Neural cell (in vitro differentiated cells): ENCODE measurements at regions not wholly inside any gene's neighbourhood (a gene's known extent, or its start where the extent isn't known, plus 50 kb on each side); places are given as distances from the start of the nearest gene placed in this dataset.

Experiments used
- H2AFZ ChIP-seq: fragments of 200-600, 300-800 bp; sonication (generic), shearing (Covaris generic); 2 replicates; pipeline ENCODE4 v1.6.0; 2014; ENCODE audit warnings: low read depth, mild to moderate bottlenecking, antibody characterized with exemption, low read length, moderate library complexity
- H3F3A ChIP-seq: fragments of 200-600 bp; shearing (Covaris generic); 2 replicates; pipeline ENCODE4 v1.6.1; 2016; ENCODE audit warnings: mild to moderate bottlenecking, moderate library complexity, mixed read lengths, antibody characterized with exemption, low read length; ENCODE audit not compliant: insufficient read depth, poor library complexity, severe bottlenecking
- H3K27ac ChIP-seq: fragments of 200-600, 300-800 bp; sonication (generic), shearing (Covaris generic); 2 replicates; pipeline ENCODE4 v1.5.1; 2014; ENCODE audit warnings: mild to moderate bottlenecking, low read length, moderate library complexity
- H3K27me3 ChIP-seq: fragments of 300-800, 200-600 bp; sonication (generic), shearing (Covaris generic); 2 replicates; pipeline ENCODE4 v1.6.0; 2014; ENCODE audit warnings: mild to moderate bottlenecking, low read depth, low read length, moderate library complexity; ENCODE audit not compliant: insufficient read depth
- H3K36me3 ChIP-seq: fragments of 300-800, 200-600 bp; sonication (generic), shearing (Covaris generic); 2 replicates; pipeline ENCODE4 v1.5.1; 2014; ENCODE audit warnings: mild to moderate bottlenecking, antibody characterized with exemption, low read length, moderate library complexity; ENCODE audit not compliant: insufficient read depth
- H3K4me2 ChIP-seq: fragments of 300-800, 200-600 bp; sonication (generic), shearing (Covaris generic); 2 replicates; pipeline ENCODE4 v1.6.0; 2014; ENCODE audit warnings: mild to moderate bottlenecking, low read length
- H3K4me3 ChIP-seq: fragments of 300-800, 200-600 bp; sonication (generic), shearing (Covaris generic); 2 replicates; pipeline ENCODE4 v1.5.1; 2014; ENCODE audit warnings: mild to moderate bottlenecking, low read length, moderate library complexity
- H3K79me2 ChIP-seq: fragments of 200-600 bp; shearing (Covaris generic); replicated peaks from 2 replicates; pipeline ENCODE4 v1.6.0; 2014; ENCODE audit warnings: mild to moderate bottlenecking, low read length, moderate library complexity; ENCODE audit not compliant: insufficient read depth
- H3K9ac ChIP-seq: fragments of 300-800, 200-600 bp; sonication (generic), shearing (Covaris generic); 2 replicates; pipeline ENCODE4 v1.6.1; 2016; ENCODE audit warnings: mild to moderate bottlenecking, low read length, mixed read lengths
- H3K9me2 ChIP-seq: fragments of 200-600 bp; shearing (Covaris generic); 2 replicates; pipeline ENCODE4 v1.6.1; 2016; ENCODE audit warnings: mild to moderate bottlenecking, low read length, mixed read lengths; ENCODE audit not compliant: insufficient read depth
- H3K9me3 ChIP-seq: fragments of 200-600, 300-800 bp; sonication (generic), shearing (Covaris generic); 2 replicates; pipeline ENCODE4 v1.6.1; 2016; ENCODE audit warnings: mild to moderate bottlenecking, mixed run types, low read length, moderate library complexity, mixed read lengths
- H4K20me1 ChIP-seq: fragments of 200-600 bp; shearing (Covaris generic); 2 replicates; pipeline ENCODE4 v1.6.1; 2016; ENCODE audit warnings: mild to moderate bottlenecking, mixed run types; ENCODE audit not compliant: insufficient read depth
- EP300 ChIP-seq: fragments of 450-650 bp; conservative IDR thresholded peaks from 2 replicates; pipeline ENCODE4 v1.6.1; 2014; ENCODE audit warnings: antibody characterized with exemption, mild to moderate bottlenecking, moderate library complexity; ENCODE audit not compliant: poor library complexity, severe bottlenecking
- EZH2 ChIP-seq: fragments of 200-600, 300-800 bp; shearing (Covaris generic), sonication (generic); IDR thresholded peaks from 2 replicates; pipeline ENCODE4 v1.6.1; 2014; ENCODE audit warnings: antibody characterized with exemption, low read length, borderline replicate concordance, mild to moderate bottlenecking; ENCODE audit not compliant: insufficient read depth, poor library complexity, severe bottlenecking
- MXI1 ChIP-seq: fragments of 450-650 bp; conservative IDR thresholded peaks from 2 replicates; pipeline ENCODE4 v1.6.1; 2014; ENCODE audit warnings: antibody characterized with exemption, mild to moderate bottlenecking; ENCODE audit not compliant: poor library complexity, severe bottlenecking
- POLR2AphosphoS5 ChIP-seq: IDR thresholded peaks from 2 replicates; pipeline ENCODE4 v1.6.1; 2012
- RAD21 ChIP-seq: fragments of 450-650 bp; conservative IDR thresholded peaks from 2 replicates; pipeline ENCODE4 v1.6.1; 2014; ENCODE audit warnings: antibody characterized with exemption, mild to moderate bottlenecking, moderate library complexity
- SMC3 ChIP-seq: fragments of 450-650 bp; conservative IDR thresholded peaks from 2 replicates; pipeline ENCODE4 v1.6.1; 2014; ENCODE audit warnings: antibody characterized with exemption, mild to moderate bottlenecking, moderate library complexity; ENCODE audit not compliant: poor library complexity
- TAF1 ChIP-seq: IDR thresholded peaks from 2 replicates; pipeline ENCODE4 v1.6.1; 2012; ENCODE audit warnings: low read depth
- TF ChIP-seq, protein P1 (sequence below): IDR thresholded peaks from 2 replicates; pipeline ENCODE4 v1.6.1; 2012; ENCODE audit warnings: borderline replicate concordance
- TF ChIP-seq, protein P2 (sequence below): fragments of 450-650 bp; IDR thresholded peaks from 2 replicates; pipeline ENCODE4 v1.5.1; 2014; ENCODE audit warnings: antibody characterized with exemption, mild to moderate bottlenecking, moderate library complexity; ENCODE audit not compliant: poor library complexity, severe bottlenecking

DNA sequence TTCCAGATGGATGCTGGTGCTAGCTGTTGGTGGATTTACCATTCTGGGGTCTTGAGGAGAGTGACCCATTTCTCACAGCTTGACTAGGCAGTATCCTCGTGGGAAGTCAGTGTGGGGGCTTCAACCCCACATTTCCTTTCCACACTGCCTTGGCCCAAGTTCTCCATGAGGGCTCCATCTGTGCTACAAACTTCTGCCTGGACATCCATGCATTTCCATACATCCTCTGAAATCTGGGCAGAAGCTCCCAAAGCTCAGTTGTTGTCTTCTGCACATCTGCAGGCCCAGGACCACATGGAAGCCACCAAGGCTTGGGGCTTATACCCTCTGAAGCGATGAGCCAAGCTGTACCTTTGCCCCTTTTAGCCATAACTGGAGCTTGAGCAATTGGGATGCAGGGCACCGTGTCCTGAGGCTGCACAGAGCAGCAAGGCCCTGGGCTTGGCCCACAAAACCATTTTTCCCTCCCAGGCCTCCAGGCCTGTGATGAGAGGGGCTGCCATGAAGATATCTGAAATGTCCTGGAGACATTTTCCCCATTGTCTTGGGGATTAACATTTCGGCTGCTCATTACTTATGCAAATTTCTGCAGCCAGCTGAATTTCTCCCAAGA lies 248.7 kb upstream of the ANKRD50 start:
- Histone ChIP-seq H3K9me3 (peaks cover 4% of the 10 kb centered on the region), H3K4me2 (no peak overlapping the region), H3K27me3 (no peaks in the 10 kb centered on the region), H3K9me2 (no peaks in the 10 kb centered on the region), H3K4me3 (no peak overlapping the region), H4K20me1 (no peaks in the 10 kb centered on the region), H2AFZ (no peak overlapping the region), H3F3A (peaks cover 5% of the 10 kb centered on the region), H3K27ac (no peak overlapping the region), H3K9ac (no peak overlapping the region), H3K36me3 (no peaks in the 10 kb centered on the region), H3K79me2 (no peaks in the 10 kb centered on the region)
- TF ChIP-seq, protein P1, sequence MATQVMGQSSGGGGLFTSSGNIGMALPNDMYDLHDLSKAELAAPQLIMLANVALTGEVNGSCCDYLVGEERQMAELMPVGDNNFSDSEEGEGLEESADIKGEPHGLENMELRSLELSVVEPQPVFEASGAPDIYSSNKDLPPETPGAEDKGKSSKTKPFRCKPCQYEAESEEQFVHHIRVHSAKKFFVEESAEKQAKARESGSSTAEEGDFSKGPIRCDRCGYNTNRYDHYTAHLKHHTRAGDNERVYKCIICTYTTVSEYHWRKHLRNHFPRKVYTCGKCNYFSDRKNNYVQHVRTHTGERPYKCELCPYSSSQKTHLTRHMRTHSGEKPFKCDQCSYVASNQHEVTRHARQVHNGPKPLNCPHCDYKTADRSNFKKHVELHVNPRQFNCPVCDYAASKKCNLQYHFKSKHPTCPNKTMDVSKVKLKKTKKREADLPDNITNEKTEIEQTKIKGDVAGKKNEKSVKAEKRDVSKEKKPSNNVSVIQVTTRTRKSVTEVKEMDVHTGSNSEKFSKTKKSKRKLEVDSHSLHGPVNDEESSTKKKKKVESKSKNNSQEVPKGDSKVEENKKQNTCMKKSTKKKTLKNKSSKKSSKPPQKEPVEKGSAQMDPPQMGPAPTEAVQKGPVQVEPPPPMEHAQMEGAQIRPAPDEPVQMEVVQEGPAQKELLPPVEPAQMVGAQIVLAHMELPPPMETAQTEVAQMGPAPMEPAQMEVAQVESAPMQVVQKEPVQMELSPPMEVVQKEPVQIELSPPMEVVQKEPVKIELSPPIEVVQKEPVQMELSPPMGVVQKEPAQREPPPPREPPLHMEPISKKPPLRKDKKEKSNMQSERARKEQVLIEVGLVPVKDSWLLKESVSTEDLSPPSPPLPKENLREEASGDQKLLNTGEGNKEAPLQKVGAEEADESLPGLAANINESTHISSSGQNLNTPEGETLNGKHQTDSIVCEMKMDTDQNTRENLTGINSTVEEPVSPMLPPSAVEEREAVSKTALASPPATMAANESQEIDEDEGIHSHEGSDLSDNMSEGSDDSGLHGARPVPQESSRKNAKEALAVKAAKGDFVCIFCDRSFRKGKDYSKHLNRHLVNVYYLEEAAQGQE: no peak
- TF ChIP-seq TAF1 (no peak), EP300 (no peak), SMC3 (no peak), POLR2AphosphoS5 (no peak), RAD21 (no peak)
- TF ChIP-seq, protein P2, sequence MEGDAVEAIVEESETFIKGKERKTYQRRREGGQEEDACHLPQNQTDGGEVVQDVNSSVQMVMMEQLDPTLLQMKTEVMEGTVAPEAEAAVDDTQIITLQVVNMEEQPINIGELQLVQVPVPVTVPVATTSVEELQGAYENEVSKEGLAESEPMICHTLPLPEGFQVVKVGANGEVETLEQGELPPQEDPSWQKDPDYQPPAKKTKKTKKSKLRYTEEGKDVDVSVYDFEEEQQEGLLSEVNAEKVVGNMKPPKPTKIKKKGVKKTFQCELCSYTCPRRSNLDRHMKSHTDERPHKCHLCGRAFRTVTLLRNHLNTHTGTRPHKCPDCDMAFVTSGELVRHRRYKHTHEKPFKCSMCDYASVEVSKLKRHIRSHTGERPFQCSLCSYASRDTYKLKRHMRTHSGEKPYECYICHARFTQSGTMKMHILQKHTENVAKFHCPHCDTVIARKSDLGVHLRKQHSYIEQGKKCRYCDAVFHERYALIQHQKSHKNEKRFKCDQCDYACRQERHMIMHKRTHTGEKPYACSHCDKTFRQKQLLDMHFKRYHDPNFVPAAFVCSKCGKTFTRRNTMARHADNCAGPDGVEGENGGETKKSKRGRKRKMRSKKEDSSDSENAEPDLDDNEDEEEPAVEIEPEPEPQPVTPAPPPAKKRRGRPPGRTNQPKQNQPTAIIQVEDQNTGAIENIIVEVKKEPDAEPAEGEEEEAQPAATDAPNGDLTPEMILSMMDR: no peak

DNA sequence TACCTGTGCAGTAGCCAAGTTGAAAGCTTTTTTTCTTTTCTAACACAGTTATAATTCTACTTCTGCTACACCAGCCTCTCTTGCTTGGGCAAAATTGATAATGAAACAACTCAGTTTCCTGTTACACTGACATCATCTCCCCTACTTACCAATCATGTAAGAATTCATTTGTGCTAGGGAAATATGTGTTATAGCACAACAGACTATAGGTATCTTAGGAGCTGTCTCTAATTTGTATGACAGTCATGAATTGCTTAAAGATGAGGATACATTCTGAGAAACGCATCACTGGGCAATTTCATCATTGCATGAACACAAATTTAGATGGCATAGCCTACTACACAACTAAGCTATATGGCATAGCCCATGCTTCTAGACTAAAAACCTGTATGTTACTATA lies 246.3 kb upstream of the ANKRD50 start:
- Histone ChIP-seq H3K27me3 (no peaks in the 10 kb centered on the region), H3K79me2 (no peaks in the 10 kb centered on the region), H3K4me3 (no peak overlapping the region), H3K36me3 (no peaks in the 10 kb centered on the region), H3K9me2 (no peaks in the 10 kb centered on the region), H3K4me2 (no peak overlapping the region), H4K20me1 (no peaks in the 10 kb centered on the region), H3K9me3 (peaks cover 4% of the 10 kb centered on the region), H2AFZ (no peak overlapping the region), H3K9ac (no peak overlapping the region), H3K27ac (no peak overlapping the region), H3F3A (no peaks in the 10 kb centered on the region)
- TF ChIP-seq, protein P2: no peak
- TF ChIP-seq SMC3: no peak
- TF ChIP-seq POLR2AphosphoS5: no peak
- TF ChIP-seq, protein P1: no peak
- no peak for TF ChIP-seq EZH2
- no peak for TF ChIP-seq TAF1
- TF ChIP-seq EP300: no peak
- TF ChIP-seq RAD21: no peak
- TF ChIP-seq MXI1: no peak
